HG03159 (cell line): ENCODE measurements at regions not wholly inside any gene's neighbourhood (a gene's known extent, or its start where the extent isn't known, plus 50 kb on each side); places are given as distances from the start of the nearest gene placed in this dataset.
"Not testable (repeated sequence)": the region's sequence is repeated elsewhere in the genome, so short reads cannot be mapped to it uniquely, and the experiment has no call there.

ENCODE experiments used
- ATAC-seq: cut with Tn5 transposase; IDR thresholded peaks from one replicate; pipeline ENCODE4 v1.9.1; 2021; ENCODE audit warnings: mild to moderate bottlenecking, moderate library complexity; ENCODE audit not compliant: unreplicated experiment

GRCh38 chr10:109426987-109427386, 496.3 kb downstream of the XPNPEP1 start:
- no peak for ATAC-seq

- ATAC-seq: no peak
Observed at GRCh38 chr10:109418795-109419194, 504.5 kb downstream of the XPNPEP1 start.

- no peak for ATAC-seq
Observed at GRCh38 chr10:109417803-109418202, 505.5 kb downstream of the XPNPEP1 start.

- ATAC-seq: no peak
Observed at GRCh38 chr10:109412353-109412752, 511.0 kb downstream of the XPNPEP1 start.

GRCh38 chr10:109411917-109412316, 511.4 kb downstream of the XPNPEP1 start:
- no peak for ATAC-seq

- no peak for ATAC-seq
Observed at GRCh38 chr10:109405338-109405737, 518.0 kb downstream of the XPNPEP1 start.

GRCh38 chr10:109403551-109403950, 519.8 kb downstream of the XPNPEP1 start:
- ATAC-seq: no peak

GRCh38 chr10:109393425-109393824, 529.9 kb downstream of the XPNPEP1 start:
- ATAC-seq: no peak

- no peak for ATAC-seq
Observed at GRCh38 chr10:109386921-109387320, 536.4 kb downstream of the XPNPEP1 start.

- no peak for ATAC-seq
Observed at GRCh38 chr10:109386101-109386500, 537.2 kb downstream of the XPNPEP1 start.

- ATAC-seq: no peak
Observed at GRCh38 chr10:109379186-109379585, 544.1 kb downstream of the XPNPEP1 start.

GRCh38 chr10:109374215-109374614, 549.1 kb downstream of the XPNPEP1 start:
- ATAC-seq: no peak

GRCh38 chr10:109359316-109359715, 564.0 kb downstream of the XPNPEP1 start:
- ATAC-seq: no peak

- no peak for ATAC-seq
Observed at GRCh38 chr10:109358325-109358724, 565.0 kb downstream of the XPNPEP1 start.

- ATAC-seq: no peak
Observed at GRCh38 chr10:109348324-109348723, 575.0 kb downstream of the XPNPEP1 start.

- ATAC-seq: no peak
Observed at GRCh38 chr10:109343293-109343692, 580.0 kb downstream of the XPNPEP1 start.

- ATAC-seq: no peak
Observed at GRCh38 chr10:109341986-109342385, 581.3 kb downstream of the XPNPEP1 start.

GRCh38 chr10:109328001-109328400, 595.3 kb downstream of the XPNPEP1 start:
- ATAC-seq: no peak

GRCh38 chr10:109327266-109327665, 596.0 kb downstream of the XPNPEP1 start:
- ATAC-seq: no peak

GRCh38 chr10:109324721-109325120, 598.6 kb downstream of the XPNPEP1 start:
- no peak for ATAC-seq

- no peak for ATAC-seq
Observed at GRCh38 chr10:109317746-109318366, 605.5 kb downstream of the XPNPEP1 start.

GRCh38 chr10:109314016-109314415, 609.3 kb downstream of the XPNPEP1 start:
- not testable (repeated sequence) for ATAC-seq

GRCh38 chr10:109312555-109312954, 610.8 kb downstream of the XPNPEP1 start:
- ATAC-seq: not testable (repeated sequence)
